ENCODE measurements at regions not wholly inside any gene's neighbourhood (a gene's known extent, or its start where the extent isn't known, plus 50 kb on each side); places are given as distances from the start of the nearest gene placed in this dataset.

DNA sequence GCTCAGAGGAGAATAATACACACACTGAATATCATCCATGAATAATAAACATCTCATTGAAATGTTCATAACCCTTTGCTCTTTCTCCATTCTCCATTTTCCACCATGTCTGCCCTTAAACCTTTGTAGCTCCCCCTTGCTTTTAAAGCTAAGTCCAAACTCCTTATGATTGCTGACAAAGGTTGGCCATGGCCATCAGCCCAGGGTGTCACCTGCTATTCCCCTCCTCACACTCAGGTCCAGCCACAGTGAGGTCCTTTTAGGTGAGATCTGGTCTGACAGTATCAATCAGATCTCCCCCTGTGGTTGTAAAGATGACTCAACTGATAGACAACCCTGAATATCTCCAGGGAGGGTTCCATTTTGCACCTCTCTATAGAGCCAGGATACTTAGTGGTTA is 181.5 kb upstream of the PDE1C start:
- H3K4me3 ChIP-seq (ENCODE audit: low read depth, low read length): no peak overlapping the region
- no peak overlapping the region for H3K27ac ChIP-seq (ENCODE audit: low read depth, low read length)
- DNase-seq (ENCODE audit: low read depth, low spot score): no peak
- peaks cover 3% of the 10 kb centered on the region; the same call in 1 of the 2 replicates for H3K9me3 ChIP-seq (ENCODE audit: control insufficient read depth, insufficient read depth, low read length)
- CTCF ChIA-PET: no interaction called here
- no peaks in the 10 kb centered on the region for H3K27me3 ChIP-seq (ENCODE audit: control insufficient read depth, insufficient read depth, low read length)
- POLR2A ChIA-PET: no interaction called here
- TF ChIP-seq, protein P1, sequence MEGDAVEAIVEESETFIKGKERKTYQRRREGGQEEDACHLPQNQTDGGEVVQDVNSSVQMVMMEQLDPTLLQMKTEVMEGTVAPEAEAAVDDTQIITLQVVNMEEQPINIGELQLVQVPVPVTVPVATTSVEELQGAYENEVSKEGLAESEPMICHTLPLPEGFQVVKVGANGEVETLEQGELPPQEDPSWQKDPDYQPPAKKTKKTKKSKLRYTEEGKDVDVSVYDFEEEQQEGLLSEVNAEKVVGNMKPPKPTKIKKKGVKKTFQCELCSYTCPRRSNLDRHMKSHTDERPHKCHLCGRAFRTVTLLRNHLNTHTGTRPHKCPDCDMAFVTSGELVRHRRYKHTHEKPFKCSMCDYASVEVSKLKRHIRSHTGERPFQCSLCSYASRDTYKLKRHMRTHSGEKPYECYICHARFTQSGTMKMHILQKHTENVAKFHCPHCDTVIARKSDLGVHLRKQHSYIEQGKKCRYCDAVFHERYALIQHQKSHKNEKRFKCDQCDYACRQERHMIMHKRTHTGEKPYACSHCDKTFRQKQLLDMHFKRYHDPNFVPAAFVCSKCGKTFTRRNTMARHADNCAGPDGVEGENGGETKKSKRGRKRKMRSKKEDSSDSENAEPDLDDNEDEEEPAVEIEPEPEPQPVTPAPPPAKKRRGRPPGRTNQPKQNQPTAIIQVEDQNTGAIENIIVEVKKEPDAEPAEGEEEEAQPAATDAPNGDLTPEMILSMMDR (IDR thresholded peaks at IDR 0.05; ENCODE audit: low read depth, low read length): no peak

DNA sequence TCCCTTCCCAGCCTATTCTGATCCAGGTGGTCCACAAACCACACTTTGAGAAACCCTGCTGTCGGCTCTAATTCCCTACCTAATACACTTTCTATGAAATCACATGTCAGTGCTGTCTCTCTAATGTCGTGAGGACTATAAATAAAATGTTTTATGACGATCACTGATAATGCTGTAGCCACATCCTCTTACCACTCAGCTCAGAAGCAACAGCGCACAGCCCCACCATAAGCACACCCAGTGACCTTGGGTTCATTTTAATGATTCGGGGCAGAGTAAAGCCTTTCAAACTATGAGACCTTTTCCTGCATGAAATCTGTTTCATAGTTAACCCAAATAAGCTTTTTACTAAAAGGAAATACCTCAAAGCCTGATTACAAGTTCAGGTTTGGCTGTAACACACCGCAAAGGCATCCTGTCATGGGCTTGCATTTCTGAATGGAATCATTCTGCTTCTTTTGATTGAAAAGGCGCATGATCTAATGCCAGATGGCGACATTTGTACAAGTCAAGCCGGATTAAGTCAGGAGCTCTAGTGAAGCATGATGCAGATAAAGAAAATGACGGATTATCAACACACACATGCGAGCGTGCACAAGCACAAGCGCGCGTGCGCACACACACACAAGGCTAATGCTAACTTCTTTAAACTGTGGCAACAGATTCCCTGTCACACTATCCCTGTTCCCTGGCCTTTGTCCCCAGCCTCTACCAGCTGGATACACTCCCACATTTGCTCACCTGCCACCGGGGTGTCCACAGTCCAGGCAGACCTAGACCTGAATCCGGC is 180.5 kb upstream of the PDE1C start:
- TF ChIP-seq, protein P1 (IDR thresholded peaks at IDR 0.05; ENCODE audit: low read depth, low read length): no peak
- Histone ChIP-seq H3K9me3 (ENCODE audit: control insufficient read depth, insufficient read depth, low read length) (peaks cover 3% of the 10 kb centered on the region; the same call in 1 of the 2 replicates), H3K27me3 (ENCODE audit: control insufficient read depth, insufficient read depth, low read length) (no peaks in the 10 kb centered on the region), H3K27ac (ENCODE audit: low read depth, low read length) (no peak overlapping the region), H3K4me3 (ENCODE audit: low read depth, low read length) (no peak overlapping the region)
- DNase-seq (ENCODE audit: low read depth, low spot score): no peak
- POLR2A ChIA-PET: no interaction called here
- CTCF ChIA-PET: interaction anchor here (0.7 kb wide), 1 partner anchor 1116 kb away, joined by 3 read pairs; no protein-coding TSS in a partner anchor

- Histone ChIP-seq H3K4me3 (ENCODE audit: low read depth, low read length) (no peak overlapping the region), H3K27ac (ENCODE audit: low read depth, low read length) (no peak overlapping the region), H3K9me3 (ENCODE audit: control insufficient read depth, insufficient read depth, low read length) (peaks cover 3% of the 10 kb centered on the region), H3K27me3 (ENCODE audit: control insufficient read depth, insufficient read depth, low read length) (no peaks in the 10 kb centered on the region)
- ChIA-PET CTCF (interaction anchor here (0.7 kb wide), 1 partner anchor 1116 kb away, joined by 3 read pairs; no protein-coding TSS in a partner anchor), POLR2A (no interaction called here)
- no peak for DNase-seq (ENCODE audit: low read depth, low spot score)
- TF ChIP-seq, protein P1 (IDR thresholded peaks at IDR 0.05; ENCODE audit: low read depth, low read length): no peak
Observed at GRCh38 chr7:32250003-32250402, 179.8 kb upstream of the PDE1C start.

DNA sequence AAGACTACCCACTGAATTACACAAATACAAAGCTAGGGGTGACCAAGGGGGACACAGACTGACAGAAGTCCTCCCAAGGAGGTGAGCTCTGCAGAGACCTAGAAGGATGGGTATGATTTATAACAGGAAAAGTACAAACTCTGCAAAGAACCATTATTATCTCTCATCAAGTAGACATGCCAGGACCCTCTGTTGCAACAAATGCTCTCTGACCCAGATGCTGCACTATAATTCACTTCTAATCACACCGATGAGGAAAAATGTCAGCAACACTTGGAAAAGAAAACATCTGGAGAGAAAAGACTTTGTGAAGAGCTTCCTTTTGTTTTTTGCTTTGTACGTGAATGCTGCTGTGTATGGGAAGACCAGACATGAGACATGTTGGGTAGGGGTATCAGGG is 178.3 kb upstream of the PDE1C start:
- H3K27ac ChIP-seq (ENCODE audit: low read depth, low read length): no peak overlapping the region
- no peaks in the 10 kb centered on the region for H3K27me3 ChIP-seq (ENCODE audit: control insufficient read depth, insufficient read depth, low read length)
- POLR2A ChIA-PET: no interaction called here
- TF ChIP-seq, protein P1 (IDR thresholded peaks at IDR 0.05; ENCODE audit: low read depth, low read length): no peak
- H3K9me3 ChIP-seq (ENCODE audit: control insufficient read depth, insufficient read depth, low read length): peaks cover 3% of the 10 kb centered on the region
- CTCF ChIA-PET: no interaction called here
- H3K4me3 ChIP-seq (ENCODE audit: low read depth, low read length): no peak overlapping the region
- DNase-seq (ENCODE audit: low read depth, low spot score): no peak

GRCh38 chr7:32244806-32245345 is 174.7 kb upstream of the PDE1C start:
- CTCF ChIA-PET: no interaction called here
- Histone ChIP-seq H3K9me3 (ENCODE audit: control insufficient read depth, insufficient read depth, low read length) (no peaks in the 10 kb centered on the region; the same call in 1 of the 2 replicates), H3K4me3 (ENCODE audit: low read depth, low read length) (no peak overlapping the region), H3K27me3 (ENCODE audit: control insufficient read depth, insufficient read depth, low read length) (no peaks in the 10 kb centered on the region), H3K27ac (ENCODE audit: low read depth, low read length) (no peak overlapping the region)
- TF ChIP-seq, protein P1 (IDR thresholded peaks at IDR 0.05; ENCODE audit: low read depth, low read length): no peak
- DNase-seq (ENCODE audit: low read depth, low spot score): no peak
- POLR2A ChIA-PET: no interaction called here
